ENCODE measurements at regions not wholly inside any gene's neighbourhood (a gene's known extent, or its start where the extent isn't known, plus 50 kb on each side); places are given as distances from the start of the nearest gene placed in this dataset.

DNA sequence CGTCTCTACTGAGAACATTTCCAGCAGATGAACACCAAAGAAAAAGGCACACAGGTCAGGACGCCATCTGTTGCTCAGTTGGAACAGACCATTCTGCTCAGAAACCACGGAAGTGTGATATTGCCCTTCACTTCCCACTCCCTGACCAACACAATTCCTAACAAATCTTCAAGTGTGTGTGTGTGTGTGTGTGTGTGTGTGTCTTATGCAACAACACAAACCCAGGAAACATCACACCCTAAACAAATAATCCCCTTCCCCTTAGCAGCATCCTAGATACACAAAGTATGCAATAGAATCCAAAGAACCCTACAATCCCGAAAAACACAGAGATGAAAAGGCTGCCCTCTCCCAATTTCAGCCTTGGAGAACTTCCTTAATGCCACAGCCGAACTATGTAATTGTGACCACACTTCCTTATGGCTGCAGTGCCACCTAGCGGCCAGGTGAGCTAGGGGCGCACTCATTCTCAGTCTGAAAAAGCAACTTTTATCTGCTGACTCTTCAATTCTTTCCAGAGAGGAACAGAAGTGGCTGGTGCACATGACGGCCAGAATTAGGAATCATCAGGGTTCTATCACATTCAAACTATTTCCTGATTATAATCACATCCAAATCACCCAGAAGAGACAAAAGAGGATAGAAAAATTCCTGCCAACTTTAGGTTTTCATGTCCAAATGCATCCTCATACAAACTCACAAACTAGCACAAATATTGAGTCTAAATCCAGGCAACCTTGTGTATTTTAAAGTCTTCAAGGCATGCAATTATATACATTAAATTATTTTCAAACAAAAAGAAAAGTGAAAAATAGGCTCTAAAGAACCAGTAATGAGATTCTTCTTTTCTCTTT, 164.9 kb downstream of the DHX15 start:
- DNase-seq (ENCODE audit: low read depth), result peak; percentile 34

- no peak for DNase-seq (ENCODE audit: low read depth)
These were observed 167.1 kb downstream of the DHX15 start for GRCh38 chr4:24417206-24417605.

GRCh38 chr4:24416293-24416692, 168.1 kb downstream of the DHX15 start:
- DNase-seq (ENCODE audit: low read depth), result no peak

DNA sequence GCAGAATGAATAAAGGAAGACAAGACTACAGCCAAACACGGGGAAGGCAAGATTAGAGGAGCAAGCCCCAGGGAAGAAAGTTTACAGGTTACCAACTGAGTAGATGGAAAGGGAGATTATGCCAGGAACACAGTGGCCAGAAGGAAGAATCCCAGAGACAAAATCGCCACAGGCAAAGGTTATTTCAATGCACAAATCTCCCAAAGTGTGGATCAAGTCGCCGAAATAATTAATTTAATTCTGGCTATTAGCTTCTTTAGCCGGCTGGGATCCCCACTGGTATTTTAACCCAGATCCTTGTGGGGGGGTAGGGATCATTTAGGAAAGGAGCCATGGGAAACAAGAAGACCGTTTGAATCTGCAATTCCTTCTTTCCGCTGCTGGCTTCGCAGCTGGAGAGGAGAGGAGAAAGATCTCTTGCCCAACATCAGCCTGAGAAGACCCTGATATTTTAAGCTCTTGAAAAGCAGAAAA, 171.0 kb downstream of the DHX15 start:
- no peak for DNase-seq (ENCODE audit: low read depth)

- DNase-seq (ENCODE audit: low read depth), result no peak
These were observed 172.5 kb downstream of the DHX15 start for GRCh38 chr4:24411806-24412205.

DNA sequence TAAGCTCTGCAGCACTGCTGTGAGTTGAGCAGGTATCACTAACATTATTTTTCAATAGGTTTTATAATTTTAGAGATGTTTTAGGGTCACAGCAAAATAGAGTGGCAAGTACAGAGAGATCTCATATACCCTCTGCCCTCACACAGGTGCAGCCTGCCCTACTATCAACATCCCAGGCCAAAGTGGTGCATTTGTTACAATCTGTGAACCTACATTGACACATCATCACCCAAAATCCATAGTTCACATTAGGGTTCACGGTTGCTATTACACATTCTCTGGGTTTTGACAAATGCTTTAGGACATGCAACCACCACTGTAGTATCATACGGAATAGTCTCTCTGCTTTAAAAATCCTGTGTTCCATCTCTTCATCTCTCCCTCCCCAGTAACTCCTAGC, 173.1 kb downstream of the DHX15 start:
- DNase-seq (ENCODE audit: low read depth), result no peak

- DNase-seq (ENCODE audit: low read depth), result no peak
These were observed 175.7 kb downstream of the DHX15 start for GRCh38 chr4:24408640-24409039.

GRCh38 chr4:24405926-24406325, 178.4 kb downstream of the DHX15 start:
- DNase-seq (ENCODE audit: low read depth), result no peak

- DNase-seq (ENCODE audit: low read depth), result no peak
These were observed 179.0 kb downstream of the DHX15 start for GRCh38 chr4:24405341-24405740.

DNA sequence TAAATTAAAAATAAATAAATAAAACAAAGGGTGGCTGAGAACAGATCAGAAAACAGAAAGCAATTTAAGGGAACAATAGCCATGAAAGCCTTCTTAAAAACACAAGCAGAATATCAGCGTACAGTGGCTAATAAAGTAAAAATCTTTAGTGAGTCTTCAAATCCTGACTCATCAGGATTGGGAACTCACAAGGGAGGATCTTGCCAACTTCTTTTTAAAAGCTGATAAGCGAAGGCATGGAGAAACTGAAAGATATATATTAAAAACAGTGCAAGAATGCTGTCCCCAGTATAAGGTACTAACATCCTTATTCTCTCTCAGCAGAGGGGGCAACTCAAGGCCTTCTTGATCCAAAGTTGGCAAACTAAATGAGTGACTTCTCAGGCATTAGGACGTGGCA, 180.1 kb downstream of the DHX15 start:
- DNase-seq (ENCODE audit: low read depth), result no peak

DNA sequence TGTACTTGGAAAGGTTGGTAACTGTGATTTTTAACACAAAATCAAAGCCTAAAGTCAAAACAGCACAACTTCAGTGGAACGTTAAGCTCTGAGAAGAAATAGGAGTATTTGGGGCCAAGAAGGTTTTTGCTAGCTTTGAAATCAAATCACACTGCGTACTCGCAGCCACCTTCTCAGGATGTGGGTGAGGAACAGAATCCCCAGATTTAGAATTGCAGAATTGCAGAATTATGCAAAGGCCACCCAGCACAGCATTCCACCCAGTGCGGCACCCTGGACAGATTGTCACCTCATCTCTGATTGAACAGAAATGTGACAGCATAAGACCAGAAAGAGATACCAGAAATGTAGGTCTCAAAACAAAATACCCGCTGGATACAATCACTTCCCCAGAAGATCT, 181.1 kb downstream of the DHX15 start:
- DNase-seq (ENCODE audit: low read depth), result no peak

DNA sequence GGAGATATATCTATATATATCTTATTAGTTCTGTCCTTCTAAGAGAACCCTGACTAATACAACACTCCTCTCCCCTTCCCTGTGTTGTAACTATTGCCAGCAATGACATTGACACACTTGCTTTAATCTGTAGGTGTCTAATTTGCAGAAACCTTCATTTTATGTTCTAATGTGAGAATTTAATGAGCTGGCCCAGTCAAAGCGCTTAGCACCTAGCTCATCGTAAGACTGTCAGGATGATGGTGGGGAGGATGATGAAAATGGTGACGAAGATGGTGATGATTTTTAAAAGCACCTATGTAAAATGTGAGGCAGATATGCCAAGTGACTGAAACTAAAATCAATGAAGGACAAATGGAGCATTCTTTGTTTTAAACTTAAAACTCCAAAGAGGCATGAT, 183.8 kb downstream of the DHX15 start:
- no peak for DNase-seq (ENCODE audit: low read depth)

- DNase-seq (ENCODE audit: low read depth), result no peak
These were observed 187.4 kb downstream of the DHX15 start for GRCh38 chr4:24396988-24397387.

- DNase-seq (ENCODE audit: low read depth), result no peak
These were observed 188.4 kb downstream of the DHX15 start for GRCh38 chr4:24395937-24396336.

DNA sequence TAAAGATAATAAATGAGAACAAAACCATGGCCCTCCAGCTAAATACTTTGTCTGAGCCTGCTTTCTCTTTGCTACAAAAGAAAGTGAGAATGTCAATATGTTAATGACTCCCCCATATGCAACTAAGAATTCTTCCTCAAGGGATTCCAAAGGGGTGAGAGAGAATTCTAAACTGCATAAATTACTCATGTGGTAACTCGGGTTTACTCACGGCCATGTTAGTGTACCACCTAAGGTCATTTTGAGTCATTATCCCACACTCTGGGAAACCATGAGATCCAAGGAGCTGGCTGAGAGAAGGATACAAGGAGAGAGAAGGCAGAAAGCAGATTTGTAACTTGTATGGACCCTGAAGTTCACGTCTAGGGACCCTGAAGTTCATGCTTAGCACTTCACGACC, 190.3 kb downstream of the DHX15 start:
- DNase-seq (ENCODE audit: low read depth), result no peak

- DNase-seq (ENCODE audit: low read depth), result no peak
These were observed 191.7 kb downstream of the DHX15 start for GRCh38 chr4:24392613-24393012.

- DNase-seq (ENCODE audit: low read depth), result no peak
These were observed 202.0 kb downstream of the DHX15 start for GRCh38 chr4:24382381-24382780.

DNA sequence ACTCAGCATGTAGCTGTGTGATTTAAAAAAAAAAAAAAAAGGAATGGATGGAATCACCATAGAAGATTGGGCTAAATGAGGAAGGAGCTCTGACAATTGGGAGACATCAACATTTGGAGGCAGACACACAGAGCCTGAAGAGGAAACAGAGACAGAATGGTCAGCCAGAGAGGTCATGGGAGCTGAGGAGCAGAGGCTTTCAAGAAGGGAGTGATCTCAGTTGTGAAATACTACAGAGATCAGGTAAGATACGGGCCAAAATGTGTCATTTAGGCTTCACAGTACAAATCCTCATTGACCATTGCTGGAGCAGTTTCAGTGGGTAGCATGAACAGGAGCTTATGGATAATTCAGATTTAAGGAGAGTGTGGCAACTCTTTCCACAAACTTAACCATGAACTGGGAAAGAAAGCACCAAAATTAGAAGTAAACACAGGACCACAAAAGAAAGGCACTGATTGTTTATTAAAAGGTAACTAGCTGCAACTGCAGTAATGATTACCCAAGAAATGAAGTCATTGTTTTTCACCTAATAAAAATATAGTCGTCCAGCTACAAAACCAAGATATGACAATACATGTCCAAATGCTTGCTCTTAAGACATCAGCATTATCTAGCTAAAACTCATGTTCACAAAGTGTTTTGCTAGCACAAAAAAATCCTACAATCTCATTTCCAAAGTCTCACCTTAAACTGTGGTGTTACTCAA, 203.2 kb downstream of the DHX15 start:
- DNase-seq (ENCODE audit: low read depth), result no peak

DNA sequence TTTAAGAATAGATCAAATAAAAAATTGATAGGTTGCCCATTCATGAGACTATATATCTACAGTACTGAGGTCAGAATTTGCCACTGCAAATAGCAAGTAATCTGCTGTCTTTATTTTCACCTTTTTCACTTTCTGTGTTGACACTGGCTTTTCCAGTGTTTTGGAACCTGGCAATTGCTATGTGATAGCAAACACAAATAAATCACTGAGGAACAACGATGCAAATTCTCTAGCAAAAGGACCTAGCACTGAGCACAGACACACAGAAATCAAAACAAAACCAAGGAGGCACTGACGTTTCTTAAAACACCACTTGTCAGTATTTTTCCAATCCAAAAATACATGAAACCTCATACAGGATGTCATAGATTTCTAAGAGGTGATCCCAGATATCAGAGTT, 210.7 kb downstream of the DHX15 start:
- no peak for DNase-seq (ENCODE audit: low read depth)

DNA sequence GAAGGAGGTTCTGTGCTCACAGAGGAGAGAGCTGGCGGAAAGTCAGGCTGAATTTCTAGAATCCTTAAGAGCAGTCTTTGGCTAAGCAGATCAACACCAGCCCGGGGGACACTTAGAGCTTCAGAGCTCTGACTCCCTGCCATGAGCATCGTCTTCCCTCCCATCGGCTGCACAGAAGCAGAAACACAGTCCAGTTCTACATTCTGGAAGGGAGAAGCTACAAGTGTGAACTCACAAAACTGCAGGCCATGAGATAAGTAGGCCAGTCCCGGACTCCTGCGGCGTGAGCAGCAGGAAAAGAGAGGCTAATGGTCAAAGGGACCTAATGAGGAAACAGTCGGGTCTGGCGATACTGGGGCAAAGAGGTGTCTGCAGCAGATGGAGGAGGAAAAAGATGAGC, 211.5 kb downstream of the DHX15 start:
- DNase-seq (ENCODE audit: low read depth), result no peak

DNA sequence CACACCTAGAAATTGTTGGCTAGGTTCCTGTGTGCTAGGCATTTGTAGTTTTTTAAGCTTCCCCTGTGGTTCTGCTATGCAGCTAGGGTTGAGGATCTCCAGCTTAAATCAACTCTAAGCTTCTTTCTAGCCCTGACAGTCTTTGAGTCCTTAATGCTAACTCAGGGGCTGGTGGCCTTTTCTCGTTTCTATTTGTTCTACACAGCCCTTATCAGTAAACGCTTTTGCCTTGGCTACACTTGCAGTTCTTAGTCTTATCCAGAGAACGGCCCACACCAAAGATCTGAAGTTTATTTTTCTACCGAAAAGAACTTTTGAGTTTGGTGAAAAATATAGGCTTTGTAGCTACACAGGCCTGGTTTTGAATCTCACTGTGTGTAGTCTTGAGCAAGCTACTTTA, 212.0 kb downstream of the DHX15 start:
- DNase-seq (ENCODE audit: low read depth), result no peak

GRCh38 chr4:24370421-24370820, 213.9 kb downstream of the DHX15 start:
- DNase-seq (ENCODE audit: low read depth), result no peak

DNA sequence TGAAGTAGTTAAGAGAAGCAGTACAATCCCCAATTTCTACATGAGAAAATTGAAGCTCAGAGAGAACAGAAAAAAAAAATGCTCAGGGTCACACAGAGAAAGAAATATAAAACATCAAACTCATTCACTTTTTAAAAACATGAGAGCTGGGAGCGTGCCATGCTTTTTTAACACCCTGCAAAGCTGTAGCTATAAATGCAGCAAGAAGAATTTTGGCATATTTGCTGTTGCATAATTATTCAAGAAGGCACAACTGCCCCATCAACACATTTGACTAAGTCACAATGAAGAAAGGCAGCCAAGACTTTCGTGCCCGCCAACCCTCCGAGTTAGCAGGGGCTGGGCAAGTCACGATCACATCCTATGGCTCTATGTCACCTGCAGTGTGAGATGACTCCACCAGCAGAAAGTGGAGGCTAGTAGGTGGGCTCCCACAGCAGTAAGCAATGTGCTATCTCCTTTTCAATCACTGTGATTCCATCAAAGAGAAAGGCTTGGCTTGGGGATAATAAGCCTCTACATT, 214.8 kb downstream of the DHX15 start:
- DNase-seq (ENCODE audit: low read depth), result no peak

Measured in amniotic epithelial cell (primary cell).